HG03442 (cell line): ENCODE measurements at regions not wholly inside any gene's neighbourhood (a gene's known extent, or its start where the extent isn't known, plus 50 kb on each side); places are given as distances from the start of the nearest gene placed in this dataset.
"Not testable (repeated sequence)": the region's sequence is repeated elsewhere in the genome, so short reads cannot be mapped to it uniquely, and the experiment has no call there.

Experiments used
- ATAC-seq: cut with Tn5 transposase; IDR thresholded peaks from one replicate; pipeline ENCODE4 v1.9.1; 2021; ENCODE audit warnings: mild to moderate bottlenecking, moderate library complexity; ENCODE audit not compliant: unreplicated experiment

- ATAC-seq = no peak
These were observed 57.9 kb downstream of the FANCF start for GRCh38 chr11:22567759-22568158.

- no peak for ATAC-seq
These were observed 59.3 kb downstream of the FANCF start for GRCh38 chr11:22566293-22566692.

GRCh38 chr11:22561283-22561682 lies 64.3 kb downstream of the FANCF start:
- ATAC-seq = no peak

DNA sequence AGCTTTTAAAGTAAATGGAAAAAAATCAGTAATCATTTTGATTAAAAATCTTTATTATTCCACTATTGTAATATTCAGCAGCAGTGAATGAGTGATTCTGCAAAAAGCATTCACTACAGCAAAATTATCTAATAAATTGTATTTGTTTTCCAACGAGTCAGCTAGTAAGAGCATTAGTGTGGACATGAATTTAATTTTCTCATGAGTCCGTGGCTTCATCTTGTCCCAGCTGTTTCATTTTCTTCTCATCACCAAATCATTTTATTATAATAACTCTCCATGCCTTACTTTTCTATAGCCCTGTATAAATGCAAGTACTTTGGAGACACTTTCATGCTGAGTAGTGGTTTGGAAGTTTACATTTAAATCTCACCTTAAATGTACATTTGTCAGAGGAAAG lies 66.2 kb downstream of the FANCF start:
- no peak for ATAC-seq

- ATAC-seq = no peak
These were observed 67.0 kb downstream of the FANCF start for GRCh38 chr11:22558664-22559063.

DNA sequence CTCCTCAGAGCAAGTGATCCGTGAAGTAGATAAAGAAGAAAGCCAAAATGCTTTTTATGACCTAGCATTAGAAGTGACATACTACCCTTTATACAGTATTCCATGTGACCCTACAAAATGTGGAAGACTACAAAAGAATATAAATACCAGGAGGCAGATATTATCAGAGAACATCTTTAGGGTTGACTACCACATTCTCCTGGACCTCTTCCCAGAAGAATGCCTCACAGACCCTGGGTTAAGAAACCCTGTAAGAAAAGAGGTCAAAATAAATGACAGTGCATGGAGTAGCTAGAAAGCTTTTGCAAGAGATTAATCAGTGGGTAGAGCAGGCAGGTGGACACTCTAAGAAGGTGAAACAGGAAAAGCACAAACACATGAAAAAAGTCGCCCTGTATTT lies 69.2 kb downstream of the FANCF start:
- no peak for ATAC-seq

- no peak for ATAC-seq
These were observed 69.7 kb downstream of the FANCF start for GRCh38 chr11:22555881-22556280.

GRCh38 chr11:22554221-22554620 lies 71.4 kb downstream of the FANCF start:
- peak; percentile 89 for ATAC-seq

GRCh38 chr11:22552885-22553284 lies 72.7 kb downstream of the FANCF start:
- no peak for ATAC-seq

DNA sequence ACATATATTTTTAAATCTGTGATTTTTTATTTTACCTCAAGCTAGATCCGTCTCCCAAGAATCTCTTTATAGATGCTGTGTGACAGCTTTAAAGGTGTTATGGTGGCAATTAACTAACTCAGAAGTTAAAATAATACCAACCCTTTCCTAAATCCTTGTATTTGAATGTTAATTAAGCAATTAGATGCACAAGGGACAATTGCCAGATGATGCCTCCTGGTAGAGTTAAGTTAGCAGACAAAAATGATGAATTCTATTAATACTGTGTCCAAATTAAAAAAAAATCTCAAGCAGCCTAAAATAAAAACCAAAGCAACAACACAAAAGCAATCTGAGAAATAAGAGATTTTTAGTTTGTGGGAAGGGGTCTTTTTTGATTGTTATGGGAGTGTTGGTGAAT lies 78.9 kb downstream of the FANCF start:
- no peak for ATAC-seq

DNA sequence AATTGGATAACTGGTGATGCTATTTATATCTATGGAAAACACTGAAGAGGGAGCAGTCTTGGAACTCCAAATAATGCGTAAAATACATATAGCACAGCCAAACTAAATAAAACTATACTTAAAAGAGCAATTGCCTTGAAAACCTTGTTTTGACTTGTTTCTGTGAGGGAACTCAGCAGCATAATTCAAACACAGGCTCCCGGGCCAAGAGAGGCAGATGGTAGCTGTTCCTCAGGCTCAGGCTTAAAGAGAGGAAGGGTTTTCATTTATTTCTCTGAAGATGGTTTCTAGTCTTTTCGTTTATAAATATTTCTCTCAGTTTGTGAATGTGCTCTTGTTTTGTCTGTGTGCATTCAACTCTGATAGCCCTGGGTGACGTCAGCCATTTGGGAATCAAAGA lies 82.4 kb downstream of the FANCF start:
- no peak for ATAC-seq

DNA sequence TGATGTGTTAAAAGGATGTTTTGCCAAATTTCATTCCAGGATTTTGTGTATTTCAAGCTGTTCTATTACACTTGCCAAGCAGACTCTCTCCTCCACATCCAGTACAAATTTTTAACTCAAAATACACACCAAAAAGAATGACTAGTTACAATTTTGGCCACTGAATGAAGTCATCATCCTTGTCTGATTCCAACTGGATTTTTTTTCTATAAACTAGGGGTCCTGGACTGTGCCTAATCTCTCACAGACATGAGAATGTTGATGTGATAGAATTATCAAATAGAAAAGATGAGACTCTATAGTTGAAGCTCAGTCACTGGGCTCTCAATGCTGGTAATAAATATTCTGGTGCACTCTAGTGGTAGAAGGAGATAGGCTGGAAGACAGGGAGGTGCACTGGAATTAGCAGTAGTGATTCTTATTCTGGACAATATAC lies 85.8 kb downstream of the FANCF start:
- no peak for ATAC-seq

DNA sequence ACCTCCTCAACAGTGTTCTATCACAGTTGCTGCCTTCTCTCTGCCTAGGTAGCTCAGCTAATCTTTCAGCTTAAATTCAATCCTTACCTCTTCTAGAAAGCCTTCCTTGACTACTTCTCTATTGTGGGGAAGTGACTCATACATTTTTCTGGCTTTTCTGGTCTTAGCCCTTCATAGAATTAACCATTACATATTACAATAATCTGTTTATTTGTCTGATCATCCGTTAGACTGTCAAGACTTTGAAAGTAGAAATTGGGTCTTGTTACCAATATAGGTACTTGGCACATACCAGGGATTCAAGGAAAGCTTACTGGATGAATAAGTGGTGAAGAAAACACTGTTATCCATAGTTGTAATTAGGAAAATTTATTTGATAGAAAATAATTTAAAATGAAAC lies 89.6 kb downstream of the FANCF start:
- ATAC-seq = no peak

DNA sequence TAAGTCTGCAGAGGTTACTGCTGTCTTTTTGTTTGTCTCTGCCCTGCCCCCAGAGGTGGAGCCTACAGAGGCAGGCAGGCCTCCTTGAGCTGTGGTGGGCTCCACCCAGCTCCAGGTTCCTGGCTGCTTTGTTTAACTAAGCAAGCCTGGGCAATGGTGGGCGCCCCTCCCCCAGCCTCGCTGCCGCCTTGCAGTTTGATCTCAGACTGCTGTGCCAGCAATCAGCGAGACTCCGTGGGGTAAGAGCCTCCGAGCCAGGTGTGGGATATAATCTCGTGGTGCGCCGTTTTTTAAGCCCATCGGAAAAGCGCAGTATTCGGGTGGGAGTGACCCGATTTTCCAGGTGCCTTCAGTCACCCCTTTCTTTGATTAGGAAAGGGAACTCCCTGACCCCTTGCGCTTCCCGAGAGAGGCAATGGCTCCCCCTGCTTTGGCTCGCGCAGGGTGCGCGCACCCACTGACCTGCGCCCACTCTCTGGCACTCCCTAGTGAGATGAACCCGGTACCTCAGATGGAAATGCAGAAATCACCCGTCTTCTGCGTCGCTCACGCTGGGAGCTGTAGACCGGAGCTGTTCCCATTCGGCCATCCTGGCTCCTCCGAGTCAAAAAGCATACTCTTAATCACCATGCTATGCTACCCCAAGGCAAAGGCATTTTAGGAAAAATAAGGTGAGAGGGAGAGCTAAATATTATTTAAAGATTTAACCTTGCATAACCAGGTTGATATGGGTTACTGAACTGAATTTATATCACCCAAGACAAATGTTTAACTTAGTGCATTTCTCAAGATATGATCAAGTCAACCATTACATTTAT lies 96.8 kb downstream of the FANCF start:
- not testable (repeated sequence) for ATAC-seq

DNA sequence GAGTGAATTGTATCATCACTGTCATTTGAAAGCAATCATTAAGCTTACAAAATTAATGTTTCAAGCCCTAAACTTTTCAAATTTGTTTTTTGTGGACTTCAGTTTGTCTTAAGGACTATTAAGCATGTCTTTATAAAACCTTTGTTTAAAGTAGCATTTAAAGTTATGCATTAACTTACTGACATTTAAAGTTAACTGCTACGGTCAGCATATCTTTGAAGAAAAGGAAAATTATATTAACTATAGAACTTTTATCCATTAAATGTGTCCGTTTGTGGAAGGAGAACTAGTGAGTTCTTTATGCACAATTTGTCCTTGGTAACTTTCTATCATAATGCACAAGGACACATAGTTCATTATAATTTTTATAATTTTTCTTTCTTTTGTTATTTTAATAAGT lies 103.4 kb downstream of the FANCF start:
- ATAC-seq = no peak

DNA sequence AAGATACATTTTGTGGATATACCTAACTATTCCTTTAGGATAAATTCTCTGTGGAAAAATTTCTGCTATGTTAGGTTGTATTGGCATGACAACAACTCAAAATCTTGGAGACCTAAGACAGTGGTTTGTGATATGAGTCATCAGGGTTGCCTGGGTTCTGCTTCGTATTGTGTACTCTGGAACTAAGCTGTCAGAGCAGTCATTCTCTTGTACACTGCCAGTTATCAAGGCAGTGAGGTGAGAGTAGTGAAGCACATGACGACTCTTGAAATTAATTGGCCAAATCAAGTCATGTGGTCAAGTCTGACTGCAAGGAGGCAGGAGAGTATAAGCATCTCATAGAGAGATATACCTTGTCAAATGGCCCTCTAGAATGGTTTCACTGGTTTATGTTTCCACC lies 104.4 kb downstream of the FANCF start:
- ATAC-seq = peak; percentile 77

- no peak for ATAC-seq
These were observed 105.1 kb downstream of the FANCF start for GRCh38 chr11:22520521-22520920.

- ATAC-seq = not testable (repeated sequence)
These were observed 107.3 kb downstream of the FANCF start for GRCh38 chr11:22518344-22518743.

DNA sequence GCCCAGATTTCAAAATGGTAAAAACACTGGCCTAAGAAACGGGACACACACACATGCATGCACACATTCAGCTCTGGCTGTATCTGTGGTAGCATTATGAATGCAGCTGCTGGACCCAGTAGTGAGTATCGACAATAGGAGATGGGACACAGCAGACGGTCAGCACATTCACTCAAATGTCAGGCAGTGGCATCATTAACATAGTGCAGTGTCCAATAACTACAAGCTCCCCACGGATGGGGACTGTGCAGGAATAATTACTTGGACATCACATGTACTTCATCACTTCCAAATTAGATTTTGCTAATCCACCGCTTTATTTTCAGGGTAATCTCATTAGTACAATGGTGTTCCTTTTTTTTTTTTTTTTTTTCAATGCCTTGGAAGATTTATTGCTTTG lies 109.5 kb downstream of the FANCF start:
- ATAC-seq = no peak

GRCh38 chr11:22512457-22512856 lies 113.2 kb downstream of the FANCF start:
- ATAC-seq = no peak

- ATAC-seq = no peak
These were observed 114.9 kb downstream of the FANCF start for GRCh38 chr11:22510741-22511140.

- no peak for ATAC-seq
These were observed 115.6 kb downstream of the FANCF start for GRCh38 chr11:22510010-22510409.

GRCh38 chr11:22508665-22509064 lies 117.0 kb downstream of the FANCF start:
- ATAC-seq = no peak
